HS-5 (cell line): ENCODE measurements at regions not wholly inside any gene's neighbourhood (a gene's known extent, or its start where the extent isn't known, plus 50 kb on each side); places are given as distances from the start of the nearest gene placed in this dataset.

Source experiments
- DNase-seq: peaks from one replicate; pipeline ENCODE4 v3.0.0-alpha.2; 2012; ENCODE audit warnings: low read depth

DNA sequence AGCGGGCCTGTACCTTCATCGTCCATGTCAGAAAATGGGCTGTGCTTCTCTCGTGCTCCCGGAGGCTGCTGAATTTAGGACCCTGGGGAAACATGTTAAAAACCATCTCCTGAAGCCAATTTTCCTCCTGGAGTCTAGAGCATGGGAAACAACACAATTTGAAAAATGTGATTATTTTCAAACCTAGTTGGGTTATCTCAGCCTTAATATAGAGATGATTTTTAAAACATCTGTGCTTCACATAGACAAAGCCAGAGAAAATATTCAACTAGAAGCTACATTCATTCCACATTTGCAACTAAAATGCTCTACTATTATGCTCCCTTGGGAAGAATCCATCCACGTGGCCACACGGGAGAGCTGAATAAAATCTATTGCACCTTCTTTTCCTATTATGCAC lies 225.9 kb upstream of the TMEM72 start:
- DNase-seq = no peak

DNA sequence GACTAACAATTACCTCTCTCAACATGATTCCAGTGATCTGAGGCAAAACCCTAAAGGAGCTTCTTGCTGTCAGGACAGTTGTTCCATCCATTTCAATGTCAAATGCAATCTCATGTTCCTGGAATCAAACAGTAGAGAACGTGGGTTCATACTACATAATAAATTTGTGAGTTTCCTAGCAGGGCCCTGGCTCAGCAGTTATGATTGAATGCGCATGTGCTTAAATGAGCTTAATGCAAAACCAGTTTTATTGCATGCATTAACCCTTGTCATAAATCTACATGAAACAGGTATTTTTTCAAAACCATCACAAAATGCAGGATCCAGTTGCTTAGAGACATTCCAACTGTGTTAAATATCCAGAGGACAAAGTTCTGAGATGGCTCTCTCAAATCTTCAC lies 225.4 kb upstream of the TMEM72 start:
- DNase-seq = no peak

DNA sequence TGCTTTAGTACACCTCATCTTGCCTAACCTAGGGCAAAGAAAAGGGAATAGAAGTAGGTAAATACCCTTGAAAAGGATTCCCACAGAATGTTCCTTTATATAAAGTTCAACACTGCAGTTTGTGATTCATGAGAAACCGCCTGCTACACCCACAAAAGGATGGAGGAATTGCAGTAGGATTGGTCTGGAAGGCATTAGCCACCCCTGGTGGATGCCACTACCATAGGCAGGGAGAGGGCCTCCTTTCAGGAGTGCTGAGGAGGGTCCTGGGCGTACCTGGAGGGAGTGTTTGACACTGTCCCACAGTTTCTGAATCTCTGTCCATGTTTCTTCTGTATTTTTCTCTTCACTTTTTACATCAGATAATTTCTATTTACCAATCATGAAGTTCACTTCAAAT lies 221.8 kb upstream of the TMEM72 start:
- DNase-seq = no peak

DNA sequence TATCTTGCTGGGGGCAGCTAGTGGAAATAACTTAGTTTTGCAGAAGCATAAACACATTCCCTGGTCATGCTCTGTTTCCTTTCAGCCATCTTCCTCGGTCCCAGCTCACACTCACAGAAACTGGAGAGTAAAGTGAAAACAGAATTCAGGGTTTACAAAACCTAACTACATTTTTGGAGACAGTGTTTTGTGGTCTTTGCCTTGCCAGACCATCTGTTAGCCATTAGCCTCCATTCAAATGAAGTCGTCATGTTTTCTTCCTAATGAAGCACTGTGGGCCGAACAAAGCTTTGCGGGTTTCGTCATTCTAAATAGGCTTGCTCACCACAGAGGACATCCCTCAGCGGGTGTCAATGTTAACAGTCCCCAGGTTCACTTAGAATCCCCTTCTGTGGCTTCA lies 214.6 kb upstream of the TMEM72 start:
- DNase-seq = peak; percentile 31

DNA sequence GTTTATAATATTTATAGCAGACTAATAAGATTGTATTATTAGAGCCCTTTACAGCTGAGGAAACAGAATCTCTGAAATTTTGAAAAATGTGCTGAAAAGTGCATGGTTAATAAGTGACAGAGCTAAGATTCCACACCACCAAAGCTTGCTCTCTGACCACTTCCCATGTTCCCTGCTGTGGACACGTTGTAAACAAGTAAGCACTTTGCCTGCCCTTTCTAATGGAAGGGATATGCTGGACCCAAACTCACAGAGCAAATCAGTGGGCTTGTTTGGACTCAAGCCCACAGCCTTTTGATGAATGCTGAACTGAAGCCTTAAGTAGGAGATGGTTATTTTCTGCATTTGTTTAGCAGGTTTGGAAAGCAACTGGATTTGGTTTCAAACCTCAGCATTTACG lies 214.0 kb upstream of the TMEM72 start:
- DNase-seq = no peak

DNA sequence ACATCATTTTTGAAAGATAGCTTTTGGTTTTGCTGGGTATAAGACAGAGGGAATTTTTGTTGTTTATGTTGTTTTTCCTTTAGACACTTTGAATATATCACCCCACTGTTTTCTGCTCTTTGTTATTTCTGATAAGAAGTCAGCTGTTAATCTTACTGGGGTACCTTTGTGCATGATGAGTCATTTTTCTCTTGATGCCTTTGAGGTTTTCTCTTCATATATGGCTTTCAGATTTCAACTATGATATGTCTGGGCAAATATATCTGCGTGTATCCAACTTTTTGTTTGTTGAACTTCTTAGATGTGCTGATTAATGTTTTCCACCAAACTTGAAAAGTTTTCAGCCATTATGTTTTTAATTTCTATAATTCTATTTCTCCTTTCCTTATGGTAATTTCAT lies 208.6 kb upstream of the TMEM72 start:
- no peak for DNase-seq

DNA sequence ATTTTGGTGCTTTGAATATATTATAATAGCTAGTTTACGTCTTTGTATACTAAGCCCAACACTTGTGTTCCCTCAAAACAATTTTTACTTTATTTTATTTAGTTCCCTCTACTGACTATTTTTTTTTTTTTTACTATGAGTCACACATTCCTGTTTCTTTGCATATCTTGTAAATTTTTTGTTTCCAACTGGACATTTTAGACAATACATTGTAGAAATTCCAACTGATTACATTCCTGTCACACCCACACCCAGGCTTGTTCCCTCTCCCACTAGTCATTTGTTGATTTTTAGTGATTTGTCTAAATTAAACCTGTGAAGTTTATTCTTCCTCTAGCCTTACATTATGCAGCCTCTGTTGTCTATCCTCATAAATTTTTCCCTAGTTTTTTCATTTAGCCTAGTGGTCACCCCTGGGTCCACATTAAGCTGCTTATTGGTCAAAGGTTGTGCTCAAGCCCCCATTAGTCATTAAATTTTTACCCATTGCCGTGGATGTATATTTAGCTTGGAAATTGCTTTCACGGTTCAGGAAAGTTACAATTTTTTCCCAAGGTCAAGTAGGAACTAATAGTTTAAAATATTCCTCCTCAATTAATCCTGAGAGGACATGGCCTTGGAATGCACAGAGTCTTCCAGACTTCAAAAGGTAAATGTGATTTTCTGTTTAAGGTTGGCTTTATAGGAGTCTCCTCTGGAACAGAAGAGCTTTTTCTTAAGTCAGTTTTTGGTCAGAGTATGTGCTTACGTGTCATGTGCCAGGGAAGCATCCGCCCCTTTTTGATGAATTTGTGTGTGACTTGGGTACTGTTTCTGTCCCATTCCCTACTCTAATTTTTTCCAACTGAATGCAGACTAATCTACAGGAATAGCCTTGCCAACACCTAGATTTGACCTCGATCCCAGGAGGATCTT lies 207.6 kb upstream of the TMEM72 start:
- DNase-seq = peak; percentile 58

DNA sequence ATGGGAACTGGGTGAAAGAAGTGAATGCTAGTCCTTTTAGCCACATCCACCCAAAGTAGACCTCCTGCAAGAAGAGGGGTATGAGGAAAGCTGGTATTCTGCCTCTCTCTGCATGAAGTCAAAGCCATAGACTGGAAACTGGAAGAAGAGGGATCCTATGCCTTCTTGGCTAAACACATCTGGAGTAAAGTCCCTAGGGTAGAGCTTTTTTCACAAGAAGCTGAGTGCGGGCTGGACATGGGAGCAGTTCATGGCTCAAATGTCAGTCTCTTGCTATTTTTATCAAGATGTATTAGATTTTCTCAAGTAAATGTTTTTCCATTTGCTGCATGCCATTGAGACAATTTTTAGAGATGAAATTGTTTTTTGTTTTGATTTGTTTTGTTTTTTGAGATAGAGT lies 206.5 kb upstream of the TMEM72 start:
- DNase-seq = no peak

DNA sequence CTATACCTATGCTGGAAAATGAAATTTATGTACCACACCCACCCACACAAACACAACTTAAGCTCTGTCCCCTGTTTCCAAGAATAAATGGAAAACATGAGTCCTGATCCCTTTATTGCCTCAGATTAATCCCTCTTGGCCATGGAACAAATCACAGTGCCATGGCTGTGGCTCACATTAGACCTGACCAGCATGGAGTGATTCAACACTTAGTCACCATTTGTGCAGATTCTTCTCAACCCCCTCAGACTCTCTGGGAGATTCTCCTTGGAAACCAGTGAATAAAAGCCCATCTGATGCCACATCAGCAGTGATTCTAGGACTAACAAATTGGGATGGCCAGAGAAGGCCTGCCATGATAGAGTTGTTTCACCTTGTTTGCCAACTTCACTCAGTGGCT lies 204.4 kb upstream of the TMEM72 start:
- DNase-seq = peak; percentile 90

DNA sequence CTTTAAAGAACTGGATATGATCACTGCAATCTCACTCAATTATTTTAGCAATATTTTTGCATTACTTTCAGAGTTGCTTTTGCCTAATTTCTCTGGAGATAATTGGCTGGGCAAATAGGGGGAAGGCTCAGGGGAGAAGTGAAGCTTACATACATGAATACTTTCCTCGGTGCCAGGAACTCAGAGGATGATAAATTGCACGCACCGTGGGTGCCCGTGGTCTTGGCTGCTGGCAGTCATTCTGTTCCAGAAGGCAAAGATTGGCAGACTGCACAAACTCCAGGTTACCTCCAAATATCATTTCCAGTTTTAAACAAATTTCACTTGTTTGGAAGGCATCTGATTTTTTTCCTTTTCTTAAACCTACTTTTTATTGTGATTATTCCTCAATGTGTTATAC lies 197.8 kb upstream of the TMEM72 start:
- no peak for DNase-seq

DNA sequence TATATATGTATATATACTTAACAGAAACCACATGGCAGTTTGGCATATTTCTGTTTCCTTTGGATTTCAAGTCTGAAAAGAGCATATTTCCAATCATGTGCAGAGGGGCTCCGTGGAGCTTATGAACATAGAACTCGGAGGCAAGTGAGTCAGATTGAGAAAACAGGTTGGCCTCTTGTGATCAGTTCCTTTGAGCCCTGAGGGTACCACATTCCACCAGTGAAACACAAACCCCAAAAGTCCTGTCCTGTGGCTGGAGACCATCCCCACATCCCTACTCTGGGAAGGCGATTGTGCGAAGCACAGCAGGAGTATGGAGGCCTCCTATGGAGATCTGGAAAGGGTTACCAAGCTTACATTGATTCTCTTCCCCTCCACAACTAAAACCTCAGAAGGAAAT lies 196.7 kb upstream of the TMEM72 start:
- DNase-seq = no peak

DNA sequence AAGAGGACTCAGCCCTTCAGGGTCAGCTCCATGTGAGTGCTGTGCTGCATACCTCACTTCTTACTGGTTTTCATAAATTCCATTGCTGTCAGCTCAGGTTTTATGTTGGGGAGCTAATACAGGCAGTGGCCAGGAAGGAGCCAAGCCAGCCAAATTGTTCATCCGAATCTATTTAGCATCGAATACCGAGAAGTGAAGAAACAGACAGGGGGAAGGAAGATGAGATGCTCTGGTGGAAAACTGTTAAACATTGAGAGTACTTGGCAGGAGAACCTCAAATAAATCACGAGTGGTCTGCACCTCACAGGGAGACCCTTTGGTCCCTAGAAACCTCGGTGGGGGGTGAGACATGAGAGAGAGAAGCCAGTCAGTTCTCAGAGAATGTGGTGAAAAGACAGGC lies 196.0 kb upstream of the TMEM72 start:
- DNase-seq = no peak

DNA sequence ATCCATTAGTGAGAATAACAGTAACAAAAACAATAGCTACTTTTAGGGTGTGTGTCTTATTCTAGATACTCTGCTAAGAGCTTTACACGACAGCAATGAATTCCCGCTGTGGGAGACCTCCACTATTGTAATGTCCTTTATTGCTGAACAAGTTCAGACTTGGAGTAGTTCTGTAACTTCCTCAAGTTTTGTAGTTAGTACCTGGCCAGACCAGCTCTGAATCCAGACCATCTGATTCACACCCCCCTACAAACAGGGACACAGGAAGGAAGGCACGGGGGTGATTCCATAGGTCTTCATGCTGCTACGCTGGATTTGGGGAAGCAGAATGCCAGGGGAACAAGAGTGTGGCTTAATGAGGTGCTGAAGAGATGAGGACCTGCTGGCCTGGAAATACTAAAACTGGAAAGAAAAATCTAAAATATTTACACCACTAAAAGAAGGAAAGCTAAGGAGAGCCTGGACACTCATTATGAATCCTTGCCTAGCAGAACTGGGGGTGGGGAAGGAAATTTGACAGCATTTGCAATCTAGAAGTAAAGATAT lies 194.6 kb upstream of the TMEM72 start:
- DNase-seq = no peak

DNA sequence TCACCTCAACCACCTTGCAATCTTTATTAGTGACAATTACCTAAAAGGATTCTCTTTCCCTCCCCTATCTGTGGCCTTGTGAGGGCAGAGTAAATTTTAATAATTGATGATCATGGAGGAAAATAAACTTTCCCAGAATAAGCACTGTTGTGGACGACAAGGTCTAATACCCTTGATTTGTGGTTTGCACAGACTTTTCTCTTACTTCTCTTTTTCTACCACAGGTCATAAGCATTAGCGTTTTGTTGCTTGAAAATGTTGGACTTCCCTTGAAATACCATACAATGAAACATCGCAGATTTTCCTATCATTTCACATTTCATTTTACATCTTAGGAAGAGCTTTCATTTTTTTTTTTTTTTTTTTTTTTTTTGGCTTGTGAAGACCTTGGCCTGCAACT lies 188.1 kb upstream of the TMEM72 start:
- no peak for DNase-seq

DNA sequence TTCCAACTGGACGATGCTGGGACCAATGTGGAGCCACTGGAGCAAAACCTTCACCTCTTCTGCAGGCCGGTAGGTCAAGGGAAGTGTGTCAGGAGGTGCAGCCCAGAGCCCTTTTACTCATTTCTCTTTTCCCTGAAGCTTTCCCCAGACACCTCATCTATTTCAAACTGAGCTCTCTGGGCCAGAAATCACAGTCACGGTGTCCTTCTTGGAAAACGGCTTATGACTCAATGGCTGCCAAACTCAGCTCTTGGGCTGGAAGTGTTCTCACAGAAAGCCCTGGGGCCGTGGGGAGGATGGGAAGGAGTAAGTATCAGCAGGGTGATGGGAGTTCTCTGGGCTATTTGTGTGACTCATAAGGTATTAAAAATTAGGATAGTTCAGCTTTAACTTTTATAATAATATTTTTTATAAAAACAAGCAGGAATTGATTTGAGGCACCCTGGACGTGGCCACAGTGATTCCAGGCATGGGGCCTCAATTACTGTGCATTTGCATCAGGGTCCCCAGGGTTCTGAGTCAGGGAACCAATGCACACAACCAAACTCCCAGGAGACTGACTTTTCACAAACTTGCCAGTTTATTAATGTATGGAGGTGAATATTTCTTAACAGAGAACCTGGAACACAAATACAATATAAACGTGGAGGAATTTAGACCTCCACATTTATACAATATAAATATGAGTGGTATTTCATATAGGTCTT lies 187.4 kb upstream of the TMEM72 start:
- no peak for DNase-seq

DNA sequence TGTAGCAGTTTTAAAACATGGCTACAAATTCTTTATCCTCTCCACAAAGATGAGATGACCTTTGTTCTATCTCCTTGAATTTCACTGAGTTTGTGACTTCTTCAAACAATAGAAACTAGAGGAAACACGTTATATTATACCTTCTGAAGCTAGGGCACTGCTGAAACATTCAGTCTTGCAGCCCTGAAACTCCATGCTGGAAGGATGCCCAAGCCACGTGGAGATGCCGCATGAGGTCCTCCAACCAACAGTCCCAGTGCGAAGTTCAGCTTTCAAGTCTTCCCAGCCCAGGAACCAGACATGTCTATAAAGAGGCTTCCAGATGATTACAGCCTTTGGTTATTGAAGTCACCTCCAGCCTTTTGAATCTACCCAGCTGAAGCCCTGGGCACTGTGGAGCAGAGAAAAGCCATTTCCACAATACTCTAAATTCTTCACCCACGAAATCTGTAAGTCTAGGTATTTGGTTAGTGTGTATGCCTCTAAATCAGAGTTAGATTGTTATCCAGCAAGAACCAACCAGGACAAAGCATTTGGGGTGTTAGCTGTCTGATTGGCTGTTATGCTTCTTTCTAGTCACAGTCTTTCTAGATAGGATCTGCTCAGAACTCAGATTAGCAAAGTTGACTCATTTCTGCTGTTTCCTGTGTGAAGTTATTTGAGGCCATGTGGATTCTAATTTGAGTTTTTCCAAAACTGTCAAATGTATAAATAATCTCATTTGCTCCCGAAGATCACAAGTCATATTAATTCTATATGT lies 186.5 kb upstream of the TMEM72 start:
- no peak for DNase-seq

DNA sequence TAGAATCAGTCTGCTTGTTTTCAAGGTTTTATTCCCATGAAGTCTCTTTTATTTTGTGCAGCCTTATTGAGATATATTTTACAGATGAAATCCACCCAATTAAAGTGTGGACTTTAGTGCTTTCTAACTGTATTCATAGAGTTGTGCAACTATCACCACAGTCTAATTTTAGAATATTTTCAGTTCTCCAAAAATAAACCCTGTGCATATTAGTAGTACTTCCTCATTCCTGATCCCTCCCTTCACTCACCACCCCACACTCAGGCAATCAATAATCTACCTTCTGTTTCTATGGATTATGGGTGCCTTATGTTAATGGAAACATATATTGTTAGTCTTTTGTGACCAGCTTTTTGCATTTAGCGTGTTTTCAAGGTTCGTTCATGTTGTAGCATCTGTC lies 185.7 kb upstream of the TMEM72 start:
- no peak for DNase-seq

DNA sequence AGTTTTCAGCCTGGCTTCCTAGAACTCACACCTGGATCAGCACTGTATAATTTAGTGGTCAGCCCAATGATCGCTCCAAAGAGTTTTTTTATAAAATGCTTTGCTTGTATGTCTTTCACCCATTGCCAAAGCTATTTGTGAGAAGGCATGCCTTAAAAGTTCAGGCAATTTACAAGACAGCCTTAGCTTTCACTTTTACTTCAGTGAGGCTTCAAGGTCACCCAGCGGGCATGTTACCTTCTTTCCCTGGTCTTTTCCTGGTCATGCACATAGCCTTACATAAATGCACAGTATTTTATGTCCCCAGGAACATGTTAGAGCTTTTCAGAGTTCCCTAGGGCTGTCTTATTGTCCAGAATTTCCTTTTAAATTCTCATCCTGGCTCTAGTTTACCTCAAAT lies 179.9 kb upstream of the TMEM72 start:
- no peak for DNase-seq

DNA sequence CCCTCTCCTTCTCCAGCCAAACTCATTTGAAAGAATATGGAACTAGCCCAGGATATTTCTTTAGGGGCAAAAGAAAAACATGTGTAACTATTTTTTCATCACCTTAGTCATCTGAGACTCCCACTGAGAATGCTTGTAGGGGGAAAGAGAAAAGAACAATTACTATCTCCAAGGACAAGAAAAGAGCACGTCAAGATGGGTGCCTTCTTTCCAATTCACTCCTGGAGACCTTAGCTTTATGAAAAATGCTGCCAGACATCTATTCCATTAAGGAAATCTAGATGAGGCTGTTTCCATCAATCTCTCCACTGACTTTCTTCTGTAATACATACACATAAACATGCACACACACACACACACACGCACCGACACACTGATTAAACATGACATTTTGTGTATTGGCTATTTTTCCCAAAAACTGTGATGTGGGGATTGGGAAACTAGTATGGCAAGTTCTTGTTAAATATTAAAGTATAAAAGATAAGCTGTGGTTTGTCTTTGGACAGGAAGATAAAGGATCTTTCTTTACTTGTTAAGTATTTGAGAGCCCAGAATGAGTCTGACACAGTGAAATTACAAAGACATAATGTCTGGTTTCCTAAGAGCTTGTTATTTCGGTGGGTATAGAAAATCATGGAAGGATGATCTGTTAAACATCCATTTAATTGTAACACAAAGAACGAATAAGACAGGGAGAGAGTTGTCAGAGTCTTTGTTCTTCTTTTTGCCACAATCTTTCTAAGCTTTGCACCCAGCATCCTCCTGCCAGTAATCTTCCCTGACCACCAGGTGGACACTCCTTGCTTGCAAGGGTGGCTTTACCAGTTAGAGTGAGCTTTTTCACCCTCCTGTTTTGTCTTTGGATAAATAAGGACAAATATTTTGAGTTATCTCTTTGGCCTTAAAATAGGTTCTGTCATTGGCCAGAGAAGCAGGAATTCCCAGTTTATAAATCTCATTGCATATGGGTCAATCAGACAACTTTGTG lies 177.3 kb upstream of the TMEM72 start:
- no peak for DNase-seq

DNA sequence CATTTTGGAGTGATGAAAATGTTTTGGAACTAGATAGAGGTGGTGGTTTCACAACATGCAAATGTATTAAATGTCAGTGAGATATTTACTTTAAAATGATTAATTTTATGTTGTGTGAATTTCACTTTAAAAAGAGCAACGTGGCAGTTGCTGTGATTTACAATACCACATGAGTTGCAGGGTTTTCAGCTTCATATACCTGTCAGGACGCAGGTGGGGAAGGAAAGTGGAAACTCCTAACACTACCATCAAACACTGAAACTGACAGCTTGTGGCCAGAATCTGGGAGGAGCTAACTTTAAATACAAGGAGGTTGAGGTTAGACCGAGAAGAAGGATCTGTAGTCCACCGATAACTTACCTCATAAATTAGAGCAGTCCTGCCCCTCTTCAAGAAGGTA lies 168.9 kb upstream of the TMEM72 start:
- no peak for DNase-seq

DNA sequence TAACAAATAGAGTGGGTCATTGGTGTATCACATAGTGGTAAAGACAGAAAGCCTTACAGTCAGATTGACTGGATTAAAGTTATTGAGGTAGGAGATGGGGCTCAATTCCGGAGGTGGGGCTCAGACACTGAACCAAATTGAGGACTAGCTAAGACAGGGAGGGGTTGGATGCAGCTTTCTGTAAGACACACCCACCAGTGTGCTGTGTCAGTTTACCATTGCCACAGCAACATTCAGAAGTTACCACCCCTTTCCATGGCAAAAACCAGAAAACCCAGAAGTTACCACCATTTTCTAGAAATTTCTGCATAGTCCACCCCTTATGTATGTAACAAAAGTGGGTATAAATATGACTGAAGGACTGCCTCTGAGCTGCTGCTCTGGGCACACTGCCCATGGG lies 167.6 kb upstream of the TMEM72 start:
- DNase-seq = no peak
